ENCODE measurements at regions not wholly inside any gene's neighbourhood (a gene's known extent, or its start where the extent isn't known, plus 50 kb on each side); places are given as distances from the start of the nearest gene placed in this dataset.

GRCh38 chr7:124398937-124399552 is 366.2 kb upstream of the TMEM229A start:
- no peak for TF ChIP-seq CTCF (IDR thresholded peaks at IDR 0.05)
- TF ChIP-seq POLR2AphosphoS5 (IDR thresholded peaks at IDR 0.05): no peak
- no peak for TF ChIP-seq EP300 (IDR thresholded peaks at IDR 0.05)
